ENCODE measurements at regions not wholly inside any gene's neighbourhood (a gene's known extent, or its start where the extent isn't known, plus 50 kb on each side); places are given as distances from the start of the nearest gene placed in this dataset.
A peak's percentile ranks its signal among the peaks of the same experiment; 100 is the strongest.

GRCh38 chr16:54447576-54448440 lies 161.2 kb upstream of the IRX3 start:
- Histone ChIP-seq H3K4me3 (no peak overlapping the region), H3K4me2 (no peak overlapping the region), H3K9me2 (ENCODE audit: insufficient read depth) (no peaks in the 10 kb centered on the region), H3F3A (replicated peaks; ENCODE audit: low read depth) (no peaks in the 10 kb centered on the region), H4K20me1 (replicated peaks; ENCODE audit: insufficient read depth) (no peaks in the 10 kb centered on the region), H2AFZ (peak overlapping the region; percentile 86), H3K27ac (ENCODE audit: low read depth) (no peak overlapping the region), H3K27me3 (ENCODE audit: insufficient read depth) (no peaks in the 10 kb centered on the region), H3K79me2 (replicated peaks; ENCODE audit: insufficient read depth) (no peaks in the 10 kb centered on the region), H3K4me1 (ENCODE audit: insufficient read depth) (no peaks in the 10 kb centered on the region), H3K36me3 (ENCODE audit: insufficient read depth) (no peaks in the 10 kb centered on the region)
- no peak for TF ChIP-seq ZNF462 (CRISPR knock-in tag; IDR thresholded peaks at IDR 0.05)
- TF ChIP-seq REST (IDR thresholded peaks at IDR 0.05; ENCODE audit: unreplicated experiment) = no peak
- TF ChIP-seq CTCF (conservative IDR thresholded peaks at IDR 0.05; ENCODE audit: low read depth in 2 of 2) = no peak
- TF ChIP-seq JUNB (IDR thresholded peaks at IDR 0.05; ENCODE audit: unreplicated experiment) = no peak
- no peak for TF ChIP-seq NANOG (IDR thresholded peaks at IDR 0.05; ENCODE audit: borderline replicate concordance)
- no peak for TF ChIP-seq EZH2 (IDR thresholded peaks at IDR 0.05; ENCODE audit: low read depth, unreplicated experiment)
- no peak for TF ChIP-seq ZNF114 (CRISPR knock-in tag; IDR thresholded peaks at IDR 0.05)
- TF ChIP-seq EZH2phosphoT487 (IDR thresholded peaks at IDR 0.05; ENCODE audit: unreplicated experiment) = no peak
- no peak for TF ChIP-seq STAT1 (IDR thresholded peaks at IDR 0.05; ENCODE audit: unreplicated experiment)
- Mint-ChIP-seq H3K36me3 (ENCODE audit: low read depth) (0 out of 3 replicates have a peak, but pooled peaks cover 5% of the 10 kb centered on the region), H3K27me3 (ENCODE audit: insufficient read depth, low read depth, poor library complexity) (peaks cover 5% of the 10 kb centered on the region), H3K4me3 (no peak overlapping the region), H3K27ac (no peak overlapping the region; the same call in 1 of the 2 replicates), H3K9me3 (peaks cover 8% of the 10 kb centered on the region; the same call in 2 of the 3 replicates), H3K4me1 (peaks cover 4% of the 10 kb centered on the region; the same call in 2 of the 3 replicates)
- DNase-seq (ENCODE audit: low spot score) (no peak), ATAC-seq (peak; percentile 34; the same call in 2 of the 3 replicates)
